Left lung (tissue), 4 donors: ENCODE measurements at regions not wholly inside any gene's neighbourhood (a gene's known extent, or its start where the extent isn't known, plus 50 kb on each side); places are given as distances from the start of the nearest gene placed in this dataset.

ENCODE experiments used
- ATAC-seq: fragments of 200-7000 bp; cut with Tn5 transposase; one replicate; pipeline ENCODE4 v1.9.1; 2020; ENCODE audit warnings: moderate library complexity
- DNase-seq, 4 donors: peaks; one replicate each; pipeline ENCODE4 v3.0.0-alpha.2; 2013 to 2020
- H3K27ac ChIP-seq, 2 donors: fragments of 200-600 bp; sonication (generic) in 1 of 2; one replicate each; pipeline versions ENCODE4 v1.5.0 to v1.8.0; 2020 to 2021
- H3K27me3 ChIP-seq, 2 donors: fragments of 200-600 bp; sonication (generic) in 1 of 2; one replicate each; pipeline versions ENCODE4 v1.5.0 to v1.8.0; 2020 to 2021
- H3K36me3 ChIP-seq, 2 donors: fragments of 200-600 bp; sonication (generic) in 1 of 2; one replicate each; pipeline versions ENCODE4 v1.5.0 to v1.8.0; 2020 to 2021
- H3K4me1 ChIP-seq, 2 donors: fragments of 200-600 bp; one replicate each; pipeline ENCODE4 v1.8.0; 2021
- H3K4me3 ChIP-seq, 2 donors: fragments of 200-600 bp; sonication (generic) in 1 of 2; one replicate each; pipeline versions ENCODE4 v1.5.0 to v1.8.0; 2020 to 2021; ENCODE audit warnings: mild to moderate bottlenecking in 1 of 2
- H3K9me3 ChIP-seq, 2 donors: fragments of 200-600 bp; sonication (generic) in 1 of 2; one replicate each; pipeline versions ENCODE4 v1.5.0 to v1.8.0; 2020 to 2021
- CTCF ChIP-seq, 2 donors: fragments of 200-600 bp; sonication (generic) in 1 of 2; IDR thresholded peaks; one replicate each; pipeline versions ENCODE4 v1.5.0 to v1.8.0; 2021; ENCODE audit warnings: antibody characterized with exemption in 2 of 2
- intact Hi-C, 2 donors: fragments of 100-400 bp; cut with DNase I; formaldehyde crosslinking; loops; one replicate each; pipeline versions ENCODE4 v1.11.2 to v1.14.2; 2022
- donor health status: DM: no; HTN: yes; CAD: no.
- donor health status: DM: no; HTN: no; CAD: no.

GRCh38 chrX:121258545-121258944, 211.1 kb downstream of the GLUD2 start:
- intact Hi-C loops = no loop called here

GRCh38 chrX:121259170-121259569, 211.8 kb downstream of the GLUD2 start:
- DNase-seq = no peak
- H3K36me3 ChIP-seq = no peaks in the 10 kb centered on the region
- peak; percentile 63 for ATAC-seq
- no peaks in the 10 kb centered on the region for H3K27me3 ChIP-seq
- H3K4me1 ChIP-seq = no peaks in the 10 kb centered on the region
- no peak for TF ChIP-seq CTCF (IDR thresholded peaks at IDR 0.05)
- H3K9me3 ChIP-seq = no peaks in the 10 kb centered on the region
- H3K4me3 ChIP-seq = no peak overlapping the region
- H3K27ac ChIP-seq = no peak overlapping the region
- intact Hi-C loops = no loop called here

More at GRCh38 chrX:121258545-121258944, 211.1 kb downstream of the GLUD2 start:
- Histone ChIP-seq H3K9me3 (no peaks in the 10 kb centered on the region), H3K4me3 (no peak overlapping the region), H3K4me1 (no peaks in the 10 kb centered on the region), H3K27ac (no peak overlapping the region), H3K27me3 (no peaks in the 10 kb centered on the region), H3K36me3 (no peaks in the 10 kb centered on the region)
- ATAC-seq (no peak), DNase-seq (no peak)
- TF ChIP-seq CTCF (IDR thresholded peaks at IDR 0.05) = no peak

GRCh38 chrX:121260596-121261240, 213.3 kb downstream of the GLUD2 start:
- Histone ChIP-seq H3K27ac (no peak overlapping the region), H3K4me3 (no peak overlapping the region), H3K4me1 (no peaks in the 10 kb centered on the region), H3K9me3 (no peaks in the 10 kb centered on the region), H3K27me3 (no peaks in the 10 kb centered on the region), H3K36me3 (no peaks in the 10 kb centered on the region)
- no peak for TF ChIP-seq CTCF (IDR thresholded peaks at IDR 0.05)
- ATAC-seq = no peak
- peak in 1 of 4 donors; percentile 3 for DNase-seq
- intact Hi-C loops = no loop called here

- Histone ChIP-seq H3K4me1 (no peaks in the 10 kb centered on the region), H3K36me3 (no peaks in the 10 kb centered on the region), H3K27ac (no peak overlapping the region), H3K27me3 (no peaks in the 10 kb centered on the region), H3K4me3 (no peak overlapping the region), H3K9me3 (no peaks in the 10 kb centered on the region)
- intact Hi-C loops = no loop called here
- TF ChIP-seq CTCF (IDR thresholded peaks at IDR 0.05) = no peak
- DNase-seq = no peak
- no peak for ATAC-seq
Observed at GRCh38 chrX:121283921-121284320, 236.5 kb downstream of the GLUD2 start.

GRCh38 chrX:121298499-121298898, 251.1 kb downstream of the GLUD2 start:
- no peaks in the 10 kb centered on the region for H3K36me3 ChIP-seq
- no peaks in the 10 kb centered on the region for H3K9me3 ChIP-seq
- no peak for ATAC-seq
- no peak for TF ChIP-seq CTCF (IDR thresholded peaks at IDR 0.05)
- H3K4me3 ChIP-seq = no peak overlapping the region
- no peaks in the 10 kb centered on the region for H3K4me1 ChIP-seq
- H3K27me3 ChIP-seq = no peaks in the 10 kb centered on the region
- H3K27ac ChIP-seq = no peak overlapping the region
- intact Hi-C loops = no loop called here
- DNase-seq = no peak
